PC-3 (cell line): ENCODE measurements at regions not wholly inside any gene's neighbourhood (a gene's known extent, or its start where the extent isn't known, plus 50 kb on each side); places are given as distances from the start of the nearest gene placed in this dataset.

ENCODE experiments used
- ATAC-seq: fragments of 200-7000 bp; cut with Tn5 transposase; 2 replicates; pipeline ENCODE4 v1.9.1; 2020; ENCODE audit warnings: mild to moderate bottlenecking, moderate library complexity
- BruUV-seq: library from RNA; stranded (reverse); fragments of 400-500 nt; replicated peaks from 2 replicates; lab custom pipeline; 2021; lab: Mats Ljungman, UMichigan
- CTCF ChIA-PET: fragments of 300-600 bp; sonication (Branson Sonifier 250); formaldehyde crosslinking; loops from one replicate; lab custom pipeline; 2022; ENCODE audit warnings: antibody characterized with exemption; lab: Charles Lee
- POLR2A ChIA-PET: fragments of 300-600 bp; sonication (Branson Sonifier 250); formaldehyde crosslinking; loops from one replicate; lab custom pipeline; 2022; ENCODE audit warnings: antibody characterized with exemption; ENCODE audit not compliant: unreplicated experiment; lab: Charles Lee
- DNase-seq: peaks from one replicate; pipeline ENCODE4 v3.0.0-alpha.2; 2015
- H2AFZ ChIP-seq: fragments of 300-600 bp; sonication (generic); 2 replicates; pipeline ENCODE4 v1.6.0; 2016; ENCODE audit warnings: antibody characterized with exemption, low read length
- H3F3A ChIP-seq: fragments of 300-600 bp; sonication (generic); one replicate; pipeline ENCODE4 v1.6.0; 2017; ENCODE audit warnings: antibody characterized with exemption, low read length, control low read depth, mild to moderate bottlenecking; ENCODE audit not compliant: unreplicated experiment
- H3K27ac ChIP-seq: fragments of 300-600 bp; sonication (generic); 2 replicates; pipeline ENCODE4 v1.5.1; 2016; ENCODE audit warnings: mild to moderate bottlenecking, low read length
- H3K27me3 ChIP-seq: fragments of 300-600 bp; sonication (generic); 2 replicates; pipeline ENCODE4 v1.6.1; 2016; ENCODE audit warnings: low read length, mixed read lengths
- H3K36me3 ChIP-seq: fragments of 300-600 bp; sonication (generic); 2 replicates; pipeline ENCODE4 v1.6.1; 2016; ENCODE audit warnings: low read depth, mixed run types, low read length, mixed read lengths
- H3K4me1 ChIP-seq: fragments of 300-600 bp; sonication (generic); 2 replicates; pipeline ENCODE4 v1.5.1; 2016; ENCODE audit warnings: low read length; ENCODE audit not compliant: insufficient read depth
- H3K4me2 ChIP-seq: fragments of 300-600 bp; sonication (generic); 2 replicates; pipeline ENCODE4 v1.6.0; 2016; ENCODE audit warnings: low read length
- H3K4me3 ChIP-seq: fragments of 300-600 bp; sonication (generic); 2 replicates; pipeline ENCODE4 v1.5.1; 2016; ENCODE audit warnings: mild to moderate bottlenecking, low read length, mixed read lengths
- H3K79me2 ChIP-seq: fragments of 300-600 bp; sonication (generic); 2 replicates; pipeline ENCODE4 v1.6.1; 2017; ENCODE audit warnings: low read length, mixed read lengths
- H3K9ac ChIP-seq: fragments of 300-600 bp; sonication (generic); 2 replicates; pipeline ENCODE4 v1.6.0; 2016; ENCODE audit warnings: mild to moderate bottlenecking, low read length
- H3K9me2 ChIP-seq: fragments of 300-600 bp; sonication (generic); replicated peaks from 2 replicates; pipeline ENCODE4 v1.6.1; 2016; ENCODE audit warnings: mixed run types, low read length, mixed read lengths
- H3K9me3 ChIP-seq: fragments of 300-600 bp; sonication (generic); 2 replicates; pipeline ENCODE4 v1.6.1; 2016; ENCODE audit warnings: low read length, mixed read lengths
- H4K20me1 ChIP-seq: fragments of 300-600 bp; sonication (generic); 2 replicates; pipeline ENCODE4 v1.6.1; 2016; ENCODE audit warnings: low read length, mixed read lengths
- EZH2 ChIP-seq: fragments of 300-600 bp; sonication (generic); IDR thresholded peaks from one replicate; pipeline ENCODE4 v1.6.1; 2017; ENCODE audit warnings: antibody characterized with exemption, mild to moderate bottlenecking, low read length; ENCODE audit not compliant: unreplicated experiment
- EZH2phosphoT487 ChIP-seq: fragments of 300-600 bp; sonication (generic); IDR thresholded peaks from 2 replicates; pipeline ENCODE4 v1.6.1; 2018; ENCODE audit warnings: mild to moderate bottlenecking, antibody characterized with exemption, low read length, borderline replicate concordance
- intact Hi-C: fragments of 100-400 bp; cut with micrococcal nuclease; formaldehyde crosslinking; loops from 2 replicates; pipeline ENCODE4 v1.9.0; 2023
- TF ChIP-seq, protein P1 (sequence below): fragments of 300-600 bp; sonication (generic); conservative IDR thresholded peaks from 2 replicates; pipeline ENCODE4 v1.5.1; 2017; ENCODE audit warnings: antibody characterized with exemption, low read depth, mild to moderate bottlenecking, low read length

DNA sequence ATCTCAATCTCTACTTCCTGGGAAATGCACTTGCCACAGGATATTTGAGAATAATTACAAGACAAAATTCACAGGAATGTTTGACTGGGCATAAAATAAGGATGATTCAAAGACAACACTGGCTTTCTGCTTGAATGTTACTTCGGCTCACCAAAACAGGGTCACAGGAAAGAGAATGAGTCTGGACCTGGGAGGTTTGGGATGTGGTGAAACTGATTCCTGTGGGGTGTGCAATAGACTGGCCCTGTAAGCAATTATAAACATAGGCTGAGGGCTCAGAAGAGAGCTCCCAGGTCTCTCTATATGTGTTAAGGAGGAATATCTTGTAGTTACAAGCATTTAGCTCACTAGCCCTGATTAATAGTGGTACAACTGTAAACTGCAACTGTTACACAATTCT lies 613.9 kb upstream of the CELF2 start:
- Histone ChIP-seq H3K9ac (no peak overlapping the region), H3K27ac (no peak overlapping the region), H3K4me2 (no peak overlapping the region), H3K27me3 (no peaks in the 10 kb centered on the region), H4K20me1 (no peaks in the 10 kb centered on the region), H3K36me3 (no peaks in the 10 kb centered on the region), H2AFZ (no peak overlapping the region), H3K4me3 (no peak overlapping the region), H3K9me2 (no peaks in the 10 kb centered on the region), H3K4me1 (no peaks in the 10 kb centered on the region), H3K79me2 (no peaks in the 10 kb centered on the region), H3F3A (no peaks in the 10 kb centered on the region), H3K9me3 (no peaks in the 10 kb centered on the region)
- ChIA-PET CTCF (no interaction called here), POLR2A (no interaction called here)
- no TSS peak for BruUV-seq
- DNase-seq: no peak
- TF ChIP-seq, protein P1, sequence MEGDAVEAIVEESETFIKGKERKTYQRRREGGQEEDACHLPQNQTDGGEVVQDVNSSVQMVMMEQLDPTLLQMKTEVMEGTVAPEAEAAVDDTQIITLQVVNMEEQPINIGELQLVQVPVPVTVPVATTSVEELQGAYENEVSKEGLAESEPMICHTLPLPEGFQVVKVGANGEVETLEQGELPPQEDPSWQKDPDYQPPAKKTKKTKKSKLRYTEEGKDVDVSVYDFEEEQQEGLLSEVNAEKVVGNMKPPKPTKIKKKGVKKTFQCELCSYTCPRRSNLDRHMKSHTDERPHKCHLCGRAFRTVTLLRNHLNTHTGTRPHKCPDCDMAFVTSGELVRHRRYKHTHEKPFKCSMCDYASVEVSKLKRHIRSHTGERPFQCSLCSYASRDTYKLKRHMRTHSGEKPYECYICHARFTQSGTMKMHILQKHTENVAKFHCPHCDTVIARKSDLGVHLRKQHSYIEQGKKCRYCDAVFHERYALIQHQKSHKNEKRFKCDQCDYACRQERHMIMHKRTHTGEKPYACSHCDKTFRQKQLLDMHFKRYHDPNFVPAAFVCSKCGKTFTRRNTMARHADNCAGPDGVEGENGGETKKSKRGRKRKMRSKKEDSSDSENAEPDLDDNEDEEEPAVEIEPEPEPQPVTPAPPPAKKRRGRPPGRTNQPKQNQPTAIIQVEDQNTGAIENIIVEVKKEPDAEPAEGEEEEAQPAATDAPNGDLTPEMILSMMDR: no peak
- intact Hi-C loops: no loop called here
- ATAC-seq: no peak

- Histone ChIP-seq H3K27ac (no peak overlapping the region), H3K4me3 (no peak overlapping the region), H4K20me1 (no peaks in the 10 kb centered on the region), H3K9me3 (no peaks in the 10 kb centered on the region), H3K4me2 (no peak overlapping the region), H3K36me3 (no peaks in the 10 kb centered on the region), H2AFZ (no peak overlapping the region), H3F3A (no peaks in the 10 kb centered on the region), H3K27me3 (no peaks in the 10 kb centered on the region), H3K79me2 (no peaks in the 10 kb centered on the region), H3K4me1 (no peaks in the 10 kb centered on the region), H3K9ac (no peak overlapping the region), H3K9me2 (no peaks in the 10 kb centered on the region)
- BruUV-seq: no TSS peak
- no peak for TF ChIP-seq EZH2
- TF ChIP-seq EZH2phosphoT487: no peak
- TF ChIP-seq, protein P1: no peak
- ATAC-seq (no peak), DNase-seq (no peak)
- intact Hi-C loops: no loop called here
- ChIA-PET POLR2A (no interaction called here), CTCF (no interaction called here)
Measured at GRCh38 chr10:10417671-10418070, 600.0 kb upstream of the CELF2 start.

DNA sequence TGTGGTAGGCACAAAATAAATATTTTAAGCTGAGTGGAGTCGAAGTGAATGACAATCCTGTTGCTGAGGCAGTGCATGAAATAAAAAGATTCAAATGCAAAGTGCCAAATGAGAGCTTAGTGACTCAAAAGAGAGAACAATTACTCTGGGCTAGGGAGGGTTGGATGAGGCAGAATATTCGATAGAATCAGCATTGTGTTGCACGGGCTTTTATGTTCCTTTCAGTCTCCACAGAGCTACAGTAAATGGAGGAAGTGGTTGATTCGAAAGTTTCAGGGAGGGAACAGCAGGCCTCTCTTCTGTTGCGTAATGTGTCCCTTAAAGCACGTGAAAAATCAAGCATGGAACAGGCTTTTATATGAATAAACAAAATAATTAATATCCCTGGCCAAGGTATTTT lies 599.3 kb upstream of the CELF2 start:
- DNase-seq (no peak), ATAC-seq (no peak)
- Histone ChIP-seq H3K79me2 (no peaks in the 10 kb centered on the region), H3K9ac (no peak overlapping the region), H3K36me3 (no peaks in the 10 kb centered on the region), H3K9me3 (no peaks in the 10 kb centered on the region), H3K27ac (no peak overlapping the region), H3K4me3 (no peak overlapping the region), H3K9me2 (no peaks in the 10 kb centered on the region), H3K27me3 (no peaks in the 10 kb centered on the region), H2AFZ (no peak overlapping the region), H4K20me1 (no peaks in the 10 kb centered on the region), H3K4me2 (no peak overlapping the region), H3F3A (no peaks in the 10 kb centered on the region), H3K4me1 (no peaks in the 10 kb centered on the region)
- TF ChIP-seq, protein P1: no peak
- TF ChIP-seq EZH2: no peak
- TF ChIP-seq EZH2phosphoT487: no peak
- BruUV-seq: no TSS peak
- CTCF ChIA-PET: no interaction called here
- intact Hi-C loops: no loop called here
- POLR2A ChIA-PET: no interaction called here
